ENCODE measurements at regions not wholly inside any gene's neighbourhood (a gene's known extent, or its start where the extent isn't known, plus 50 kb on each side); places are given as distances from the start of the nearest gene placed in this dataset.

- no peak for TF ChIP-seq RFX5 (IDR thresholded peaks at IDR 0.05; ENCODE audit: low read depth, low read length)
- no peak for TF ChIP-seq RCOR1 (IDR thresholded peaks at IDR 0.05; ENCODE audit: insufficient replicate concordance, low read length)
- TF ChIP-seq ELK1 (IDR thresholded peaks at IDR 0.05; ENCODE audit: borderline replicate concordance, low read depth, low read length): no peak
- TF ChIP-seq USF2 (IDR thresholded peaks at IDR 0.05; ENCODE audit: low read depth, low read length): no peak
- TF ChIP-seq POLR2A (IDR thresholded peaks at IDR 0.05; ENCODE audit: low read depth, low read length): no peak
- no peak for TF ChIP-seq CTCF (conservative IDR thresholded peaks at IDR 0.05; ENCODE audit: low read depth, low read length)
- no peak for TF ChIP-seq MAFK (IDR thresholded peaks at IDR 0.05; ENCODE audit: low read depth, low read length)
- TF ChIP-seq FOS (IDR thresholded peaks at IDR 0.05; ENCODE audit: low read depth, low read length): no peak
- no peak for TF ChIP-seq RAD21 (IDR thresholded peaks at IDR 0.05; ENCODE audit: low read length)
- no peak for TF ChIP-seq MAZ (IDR thresholded peaks at IDR 0.05; ENCODE audit: borderline replicate concordance, low read depth, low read length)
- no peak for TF ChIP-seq SMC3 (IDR thresholded peaks at IDR 0.05; ENCODE audit: low read depth, low read length)
- TF ChIP-seq BHLHE40 (IDR thresholded peaks at IDR 0.05; ENCODE audit: low read depth, low read length): no peak
- TF ChIP-seq NFE2L2 (IDR thresholded peaks at IDR 0.05; ENCODE audit: low read depth, low read length): no peak
These were observed 88.0 kb upstream of the FRY start for GRCh38 chr13:31943591-31943990.
